Breast epithelium (tissue), 4 donors: ENCODE measurements at regions not wholly inside any gene's neighbourhood (a gene's known extent, or its start where the extent isn't known, plus 50 kb on each side); places are given as distances from the start of the nearest gene placed in this dataset.

Experiments
- DNase-seq, 2 donors: peaks; one replicate each; pipeline ENCODE4 v3.0.0-alpha.2; 2019; ENCODE audit warnings: low spot score in 2 of 2
- H3K27ac ChIP-seq, 2 donors: fragments of 200-600 bp; sonication (generic) in 1 of 2; one replicate each; pipeline ENCODE4 v1.5.1; 2016 to 2019; ENCODE audit warnings: mild to moderate bottlenecking in 1 of 2
- H3K27me3 ChIP-seq, 2 donors: fragments of 200-600 bp; sonication (generic) in 1 of 2; one replicate each; pipeline versions ENCODE4 v1.5.1 to v1.6.0; 2017 to 2019; ENCODE audit warnings: control low read depth in 1 of 2, mild to moderate bottlenecking in 1 of 2
- H3K36me3 ChIP-seq: fragments of 200-600 bp; one replicate; pipeline ENCODE4 v1.5.1; 2019
- H3K4me1 ChIP-seq, 2 donors: fragments of 200-600 bp; sonication (generic); one replicate each; pipeline ENCODE4 v1.5.1; 2016 to 2019; ENCODE audit warnings: control low read depth in 1 of 2
- H3K4me3 ChIP-seq, 3 donors: fragments of 200-600 bp; sonication (generic); 1 replicate in 2 of 3; 2 replicates in 1 of 3; pipeline ENCODE4 v1.5.1; 2016 to 2019; ENCODE audit warnings: mild to moderate bottlenecking in 3 of 3, moderate library complexity in 2 of 3
- H3K9me3 ChIP-seq, 2 donors: fragments of 200-600 bp; sonication (generic) in 1 of 2; one replicate each; pipeline ENCODE4 v1.5.1; 2016 to 2019; ENCODE audit warnings: control low read depth in 1 of 2
- CTCF ChIP-seq, 3 donors: fragments of 450-650 bp; IDR thresholded peaks; one replicate each; pipeline ENCODE4 v1.5.1; 2016 to 2017; ENCODE audit warnings: antibody characterized with exemption in 3 of 3, mild to moderate bottlenecking in 3 of 3, moderate library complexity in 3 of 3
- POLR2A ChIP-seq: fragments of 450-650 bp; IDR thresholded peaks from one replicate; pipeline ENCODE4 v1.6.1; 2016; ENCODE audit warnings: antibody characterized with exemption, mild to moderate bottlenecking, moderate library complexity
- POLR2AphosphoS5 ChIP-seq, 3 donors: sonication (generic); formaldehyde crosslinking; IDR thresholded peaks; one replicate each; pipeline ENCODE4 v1.6.1; 2017; ENCODE audit warnings: antibody characterized with exemption in 3 of 3
- intact Hi-C: fragments of 100-400 bp; cut with DNase I; formaldehyde crosslinking; loops from one replicate; pipeline ENCODE4 v1.15.1; 2023; ENCODE audit warnings: low total_unique reads

DNA sequence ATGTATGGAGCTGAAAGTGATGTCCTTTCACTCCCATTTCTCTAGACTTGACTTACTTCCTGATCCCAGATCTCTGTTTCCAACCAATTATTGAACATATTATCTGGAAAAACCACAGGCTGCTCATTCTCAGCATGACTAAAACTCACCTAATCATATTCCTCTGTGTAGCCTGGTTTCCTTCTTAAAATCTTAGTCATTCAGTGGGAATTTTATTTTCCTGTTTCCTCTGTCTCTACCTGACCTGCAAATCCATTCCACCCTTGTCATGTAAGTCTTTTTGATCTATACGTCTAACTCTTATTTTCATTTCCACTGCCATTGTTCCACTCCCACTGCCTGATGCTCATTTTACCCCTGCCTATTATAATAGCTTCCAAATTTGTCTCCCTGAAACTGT lies 67.9 kb upstream of the APOBEC4 start:
- intact Hi-C loops, result loop anchor here (10.0 kb wide), 1 partner anchor 576 kb away; no protein-coding TSS in a partner anchor
- H3K27me3 ChIP-seq, result no peaks in the 10 kb centered on the region
- no peak for DNase-seq
- no peaks in the 10 kb centered on the region for H3K4me1 ChIP-seq
- H3K4me3 ChIP-seq, result no peak overlapping the region
- no peaks in the 10 kb centered on the region for H3K9me3 ChIP-seq
- no peaks in the 10 kb centered on the region for H3K36me3 ChIP-seq
- no peak for TF ChIP-seq CTCF (IDR thresholded peaks at IDR 0.05)
- no peak for TF ChIP-seq POLR2A
- TF ChIP-seq POLR2AphosphoS5 (IDR thresholded peaks at IDR 0.05), result no peak
- no peak overlapping the region for H3K27ac ChIP-seq

DNA sequence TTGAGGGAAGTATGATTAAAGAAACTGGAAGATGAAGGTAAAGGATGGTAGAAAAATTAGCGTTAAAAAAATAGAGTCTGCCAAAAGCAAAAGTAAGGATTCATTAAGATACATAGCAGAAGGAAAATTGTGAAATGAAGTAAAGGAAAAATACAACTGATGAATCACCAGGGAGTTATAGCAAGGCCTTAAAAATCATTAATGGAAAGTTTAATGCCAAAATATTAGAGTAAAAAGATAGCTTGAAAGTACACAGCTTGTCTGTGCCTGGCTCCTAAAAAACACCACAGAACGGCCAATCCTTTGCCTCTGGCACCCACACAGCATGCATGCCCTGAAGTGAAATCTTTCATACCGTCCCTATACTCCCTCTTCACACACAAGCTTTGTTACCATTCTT lies 66.9 kb upstream of the APOBEC4 start:
- H3K36me3 ChIP-seq, result no peaks in the 10 kb centered on the region
- DNase-seq, result no peak
- TF ChIP-seq CTCF (IDR thresholded peaks at IDR 0.05) (no peak), POLR2AphosphoS5 (IDR thresholded peaks at IDR 0.05) (no peak), POLR2A (no peak)
- no peaks in the 10 kb centered on the region for H3K27me3 ChIP-seq
- no peaks in the 10 kb centered on the region for H3K4me1 ChIP-seq
- no peaks in the 10 kb centered on the region for H3K9me3 ChIP-seq
- no peak overlapping the region for H3K27ac ChIP-seq
- intact Hi-C loops, result loop anchor here (10.0 kb wide), 1 partner anchor 575 kb away; no protein-coding TSS in a partner anchor
- H3K4me3 ChIP-seq, result no peak overlapping the region

DNA sequence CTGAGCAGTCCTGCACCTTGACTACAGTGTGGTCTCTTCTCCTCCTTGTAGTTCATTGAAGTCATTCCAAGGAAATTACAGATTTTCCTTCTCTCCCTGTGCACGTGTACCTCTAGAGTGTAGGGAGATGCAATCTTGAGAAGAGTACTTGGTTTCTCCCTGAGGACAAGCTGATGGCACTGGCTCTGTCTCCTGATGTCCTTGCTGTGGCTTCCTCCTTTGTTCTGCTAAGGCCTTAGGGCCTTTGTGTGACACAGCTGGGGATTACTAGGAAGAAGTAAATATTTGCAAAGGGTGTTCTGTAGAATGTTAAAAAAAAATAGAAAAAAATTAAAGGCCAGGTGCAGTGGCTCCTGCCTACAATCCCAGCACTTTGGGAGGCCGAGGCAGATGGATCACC lies 66.2 kb upstream of the APOBEC4 start:
- no peaks in the 10 kb centered on the region for H3K4me1 ChIP-seq
- H3K9me3 ChIP-seq, result no peaks in the 10 kb centered on the region
- intact Hi-C loops, result no loop called here
- H3K36me3 ChIP-seq, result no peaks in the 10 kb centered on the region
- H3K27ac ChIP-seq, result no peak overlapping the region
- no peak for DNase-seq
- no peak overlapping the region for H3K4me3 ChIP-seq
- H3K27me3 ChIP-seq, result no peaks in the 10 kb centered on the region
- TF ChIP-seq POLR2AphosphoS5 (IDR thresholded peaks at IDR 0.05), result no peak
- no peak for TF ChIP-seq CTCF (IDR thresholded peaks at IDR 0.05)
- no peak for TF ChIP-seq POLR2A

DNA sequence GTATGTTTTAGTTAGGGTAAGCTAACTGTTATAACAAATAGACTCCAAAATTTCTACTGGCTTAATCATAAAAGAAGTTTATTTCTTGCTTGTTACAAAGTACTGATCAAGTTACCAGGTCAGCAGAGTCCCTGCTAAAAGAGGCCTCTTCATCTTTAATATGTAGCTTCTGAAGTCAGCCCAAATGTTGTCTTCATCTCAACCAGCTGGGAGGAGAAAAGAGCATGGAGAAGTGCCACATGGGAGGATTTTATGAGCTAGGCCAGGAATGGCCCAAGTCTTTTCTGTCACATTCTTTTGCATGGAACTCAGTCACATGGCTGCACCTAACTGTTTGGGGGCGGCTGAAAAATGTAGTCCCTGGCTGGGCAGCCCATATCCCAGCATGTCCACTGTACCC lies 63.2 kb upstream of the APOBEC4 start:
- H3K9me3 ChIP-seq, result no peaks in the 10 kb centered on the region
- no peaks in the 10 kb centered on the region for H3K27me3 ChIP-seq
- H3K36me3 ChIP-seq, result no peaks in the 10 kb centered on the region
- no peak overlapping the region for H3K27ac ChIP-seq
- H3K4me1 ChIP-seq, result no peaks in the 10 kb centered on the region
- TF ChIP-seq POLR2AphosphoS5 (IDR thresholded peaks at IDR 0.05) (no peak), POLR2A (no peak), CTCF (IDR thresholded peaks at IDR 0.05) (no peak)
- intact Hi-C loops, result no loop called here
- H3K4me3 ChIP-seq, result no peak overlapping the region
- no peak for DNase-seq

- H3K4me3 ChIP-seq, result no peak overlapping the region
- DNase-seq, result no peak
- no peaks in the 10 kb centered on the region for H3K27me3 ChIP-seq
- H3K36me3 ChIP-seq, result no peaks in the 10 kb centered on the region
- no peaks in the 10 kb centered on the region for H3K9me3 ChIP-seq
- H3K4me1 ChIP-seq, result no peaks in the 10 kb centered on the region
- peak overlapping the region in 1 of 2 donors; percentile 0 for H3K27ac ChIP-seq
- TF ChIP-seq POLR2A, result no peak
- no peak for TF ChIP-seq POLR2AphosphoS5 (IDR thresholded peaks at IDR 0.05)
- no peak for TF ChIP-seq CTCF (IDR thresholded peaks at IDR 0.05)
- intact Hi-C loops, result no loop called here
Measured at GRCh38 chr1:183711741-183712361, 58.7 kb upstream of the APOBEC4 start.
